Esophagus muscularis mucosa (tissue), 4 donors: ENCODE measurements at regions not wholly inside any gene's neighbourhood (a gene's known extent, or its start where the extent isn't known, plus 50 kb on each side); places are given as distances from the start of the nearest gene placed in this dataset.

Experiments
- EP300 ChIP-seq: sonication (generic); formaldehyde crosslinking; IDR thresholded peaks from one replicate; pipeline ENCODE4 v1.6.1; 2017; ENCODE audit warnings: antibody characterized with exemption
- POLR2AphosphoS5 ChIP-seq, 2 donors: sonication (generic); formaldehyde crosslinking; IDR thresholded peaks; one replicate each; pipeline ENCODE4 v1.6.1; 2017; ENCODE audit warnings: antibody characterized with exemption in 2 of 2
- TF ChIP-seq, protein P1 (sequence below), 3 experiments: fragments of 200-600 bp in 2 of 3; fragments of 450-650 bp in 1 of 3; sonication (generic) in 2 of 3; IDR thresholded peaks; one replicate each; pipeline ENCODE4 v1.5.1; 2017 to 2019; ENCODE audit warnings: antibody characterized with exemption in 3 of 3, mild to moderate bottlenecking in 2 of 3, moderate library complexity in 1 of 3

DNA sequence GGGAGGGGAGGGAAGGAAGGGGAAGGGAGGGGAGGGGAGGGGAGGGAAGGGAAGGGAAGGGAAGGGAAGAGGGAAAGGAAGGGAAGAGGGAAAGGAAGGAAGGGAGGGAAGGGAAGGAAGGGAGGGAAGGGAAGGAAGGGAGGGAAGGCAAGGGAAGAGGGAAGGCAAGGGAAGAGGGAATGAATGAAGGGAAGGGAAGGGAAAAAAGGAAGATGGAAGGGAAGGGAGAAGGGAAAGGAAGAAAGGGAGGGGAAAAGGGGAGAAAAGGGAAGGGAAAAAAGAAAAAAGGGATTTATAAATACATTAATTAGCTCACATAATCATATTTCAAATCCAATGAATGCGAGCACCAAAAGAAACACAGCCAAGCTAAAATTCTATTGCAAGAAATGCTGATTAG lies 202.9 kb upstream of the LRRTM4 start:
- TF ChIP-seq, protein P1, sequence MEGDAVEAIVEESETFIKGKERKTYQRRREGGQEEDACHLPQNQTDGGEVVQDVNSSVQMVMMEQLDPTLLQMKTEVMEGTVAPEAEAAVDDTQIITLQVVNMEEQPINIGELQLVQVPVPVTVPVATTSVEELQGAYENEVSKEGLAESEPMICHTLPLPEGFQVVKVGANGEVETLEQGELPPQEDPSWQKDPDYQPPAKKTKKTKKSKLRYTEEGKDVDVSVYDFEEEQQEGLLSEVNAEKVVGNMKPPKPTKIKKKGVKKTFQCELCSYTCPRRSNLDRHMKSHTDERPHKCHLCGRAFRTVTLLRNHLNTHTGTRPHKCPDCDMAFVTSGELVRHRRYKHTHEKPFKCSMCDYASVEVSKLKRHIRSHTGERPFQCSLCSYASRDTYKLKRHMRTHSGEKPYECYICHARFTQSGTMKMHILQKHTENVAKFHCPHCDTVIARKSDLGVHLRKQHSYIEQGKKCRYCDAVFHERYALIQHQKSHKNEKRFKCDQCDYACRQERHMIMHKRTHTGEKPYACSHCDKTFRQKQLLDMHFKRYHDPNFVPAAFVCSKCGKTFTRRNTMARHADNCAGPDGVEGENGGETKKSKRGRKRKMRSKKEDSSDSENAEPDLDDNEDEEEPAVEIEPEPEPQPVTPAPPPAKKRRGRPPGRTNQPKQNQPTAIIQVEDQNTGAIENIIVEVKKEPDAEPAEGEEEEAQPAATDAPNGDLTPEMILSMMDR (IDR thresholded peaks at IDR 0.05) = no peak
- TF ChIP-seq POLR2AphosphoS5 (IDR thresholded peaks at IDR 0.05) (no peak), EP300 (no peak)
